Activated CD8-positive, alpha-beta T cell treated with anti-CD3 and anti-CD28 coated beads for 36 hours (primary cell): ENCODE measurements at regions not wholly inside any gene's neighbourhood (a gene's known extent, or its start where the extent isn't known, plus 50 kb on each side); places are given as distances from the start of the nearest gene placed in this dataset.

ENCODE experiments used
- ATAC-seq: fragments of 200-7000 bp; cut with Tn5 transposase; one replicate; pipeline ENCODE4 v1.10.0; 2021; ENCODE audit warnings: mild to moderate bottlenecking, moderate library complexity
- CTCF ChIA-PET: fragments of 350-600 bp; sonication (Branson Sonifier 250); formaldehyde crosslinking; loops from one replicate; lab custom pipeline; 2021; ENCODE audit warnings: antibody characterized with exemption; lab: Charles Lee
- POLR2A ChIA-PET: fragments of 350-600 bp; sonication (Branson Sonifier 250); formaldehyde crosslinking; loops from one replicate; lab custom pipeline; 2021; ENCODE audit warnings: antibody characterized with exemption; lab: Charles Lee
- DNase-seq: peaks from one replicate; pipeline ENCODE4 v3.0.0-alpha.2; 2020
- H3K27ac Mint-ChIP-seq: one replicate; pipeline ENCODE4 v1.8.0; 2021; ENCODE audit warnings: mild to moderate bottlenecking, mixed read lengths
- H3K27me3 Mint-ChIP-seq: one replicate; pipeline ENCODE4 v1.8.0; 2021; ENCODE audit warnings: mixed read lengths
- H3K36me3 Mint-ChIP-seq: one replicate; pipeline ENCODE4 v1.8.0; 2021; ENCODE audit warnings: low read depth, mixed read lengths
- H3K4me1 Mint-ChIP-seq: one replicate; pipeline ENCODE4 v1.8.0; 2021; ENCODE audit warnings: low read depth, mixed read lengths
- H3K4me3 Mint-ChIP-seq: one replicate; pipeline ENCODE4 v1.8.0; 2021; ENCODE audit warnings: mild to moderate bottlenecking, moderate library complexity, mixed read lengths
- H3K9me3 Mint-ChIP-seq: one replicate; pipeline ENCODE4 v1.8.0; 2021; ENCODE audit warnings: mixed read lengths
- CTCF ChIP-seq: fragments of 200-600 bp; IDR thresholded peaks from one replicate; pipeline ENCODE4 v1.8.0; 2022; ENCODE audit warnings: antibody characterized with exemption, mild to moderate bottlenecking
- intact Hi-C: fragments of 100-400 bp; cut with micrococcal nuclease; formaldehyde crosslinking; loops from one replicate; pipeline ENCODE4 v1.10.0; 2022

DNA sequence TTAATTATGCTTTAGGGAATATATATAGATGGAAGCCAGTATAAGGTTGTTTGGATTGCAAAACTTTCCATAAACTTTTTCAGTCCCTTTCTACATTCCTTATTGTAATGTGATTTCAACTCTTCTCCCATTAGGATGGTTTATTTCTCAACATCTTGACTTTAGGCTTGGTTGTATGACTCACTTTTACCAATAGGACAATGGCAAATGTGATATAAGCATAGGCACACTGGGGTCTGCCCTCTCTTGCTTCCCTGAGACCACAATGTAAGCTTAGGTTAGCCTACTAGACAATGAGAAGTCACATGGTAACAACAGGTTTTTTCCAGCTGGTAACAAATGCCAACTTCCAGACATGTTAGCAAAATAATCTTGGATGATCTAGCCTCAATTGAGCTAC, 163.3 kb upstream of the RBPJ start:
- Mint-ChIP-seq H3K4me3 (no peak overlapping the region), H3K27ac (no peak overlapping the region), H3K4me1 (peaks cover 26% of the 10 kb centered on the region), H3K9me3 (peaks cover 14% of the 10 kb centered on the region), H3K36me3 (peaks cover 4% of the 10 kb centered on the region), H3K27me3 (peaks cover 4% of the 10 kb centered on the region)
- no peak for ATAC-seq
- ChIA-PET CTCF (interaction anchor here (0.6 to 1.5 kb wide), 4 partner anchors 24 to 216 kb away, joined by 3 to 4 read pairs (median 4); no protein-coding TSS in a partner anchor), POLR2A (interaction anchor here (0.9 kb wide), 1 partner anchor 44 kb away, joined by 4 read pairs; no protein-coding TSS in a partner anchor)
- no peak for DNase-seq
- intact Hi-C loops: no loop called here
- no peak for TF ChIP-seq CTCF

- POLR2A ChIA-PET: no interaction called here
- no peak overlapping the region for H3K4me3 Mint-ChIP-seq
- CTCF ChIA-PET: interaction anchor here (0.8 to 2.8 kb wide), 9 partner anchors 9 to 172 kb away, joined by 3 to 8 read pairs (median 4); no protein-coding TSS in a partner anchor
- no peak for TF ChIP-seq CTCF
- DNase-seq (no peak), ATAC-seq (no peak)
- peaks cover 14% of the 10 kb centered on the region for H3K9me3 Mint-ChIP-seq
- peaks cover 25% of the 10 kb centered on the region for H3K4me1 Mint-ChIP-seq
- H3K36me3 Mint-ChIP-seq: peaks cover 4% of the 10 kb centered on the region
- H3K27ac Mint-ChIP-seq: no peak overlapping the region
- H3K27me3 Mint-ChIP-seq: peaks cover 2% of the 10 kb centered on the region
- intact Hi-C loops: no loop called here
These were observed 160.2 kb upstream of the RBPJ start for GRCh38 chr4:26160591-26160990.

GRCh38 chr4:26161030-26161824, 159.6 kb upstream of the RBPJ start:
- no peak for TF ChIP-seq CTCF
- ChIA-PET POLR2A (no interaction called here), CTCF (interaction anchor here (0.8 to 2.8 kb wide), 8 partner anchors 9 to 169 kb away, joined by 3 to 8 read pairs (median 4); no protein-coding TSS in a partner anchor)
- H3K4me1 Mint-ChIP-seq: peaks cover 22% of the 10 kb centered on the region
- H3K27ac Mint-ChIP-seq: no peak overlapping the region
- H3K4me3 Mint-ChIP-seq: no peak overlapping the region
- intact Hi-C loops: no loop called here
- H3K36me3 Mint-ChIP-seq: peaks cover 4% of the 10 kb centered on the region
- H3K27me3 Mint-ChIP-seq: no peaks in the 10 kb centered on the region
- DNase-seq (peak; percentile 18), ATAC-seq (peak; percentile 70)
- peaks cover 14% of the 10 kb centered on the region for H3K9me3 Mint-ChIP-seq

GRCh38 chr4:26162101-26162500, 158.7 kb upstream of the RBPJ start:
- TF ChIP-seq CTCF: no peak
- H3K27me3 Mint-ChIP-seq: no peaks in the 10 kb centered on the region
- H3K36me3 Mint-ChIP-seq: peaks cover 4% of the 10 kb centered on the region
- H3K27ac Mint-ChIP-seq: no peak overlapping the region
- H3K4me1 Mint-ChIP-seq: peaks cover 22% of the 10 kb centered on the region
- intact Hi-C loops: no loop called here
- H3K4me3 Mint-ChIP-seq: no peak overlapping the region
- ChIA-PET POLR2A (no interaction called here), CTCF (interaction anchor here (1.1 to 2.8 kb wide), 3 partner anchors 12 to 132 kb away, joined by 3 to 8 read pairs (median 6); no protein-coding TSS in a partner anchor)
- DNase-seq (no peak), ATAC-seq (no peak)
- peaks cover 14% of the 10 kb centered on the region for H3K9me3 Mint-ChIP-seq
